T-helper 1 cell treated with Interleukin-12 subunit alpha and Interleukin-12 subunit beta and Interleukin-4 antibody, amounts not matched to agents 30 ng/mL and 1 ng/mL, for 36 hours (primary cell): ENCODE measurements at regions not wholly inside any gene's neighbourhood (a gene's known extent, or its start where the extent isn't known, plus 50 kb on each side); places are given as distances from the start of the nearest gene placed in this dataset.

Experiments used
- intact Hi-C: fragments of 100-400 bp; cut with micrococcal nuclease; formaldehyde crosslinking; loops from one replicate; pipeline ENCODE4 v1.15.1; 2024

- intact Hi-C loops, result no loop called here
Observed at GRCh38 chr12:127401005-127401404, 866.0 kb upstream of the TMEM132C start.

GRCh38 chr12:127401536-127401935 lies 865.4 kb upstream of the TMEM132C start:
- intact Hi-C loops, result no loop called here

GRCh38 chr12:127411166-127411915 lies 855.6 kb upstream of the TMEM132C start:
- intact Hi-C loops, result no loop called here

GRCh38 chr12:127411981-127412380 lies 855.0 kb upstream of the TMEM132C start:
- intact Hi-C loops, result no loop called here

- intact Hi-C loops, result no loop called here
Observed at GRCh38 chr12:127412866-127413265, 854.1 kb upstream of the TMEM132C start.

- intact Hi-C loops, result no loop called here
Observed at GRCh38 chr12:127414186-127414585, 852.8 kb upstream of the TMEM132C start.

- intact Hi-C loops, result no loop called here
Observed at GRCh38 chr12:127414636-127415035, 852.3 kb upstream of the TMEM132C start.

- intact Hi-C loops, result no loop called here
Observed at GRCh38 chr12:127416796-127417195, 850.2 kb upstream of the TMEM132C start.

GRCh38 chr12:127419111-127419510 lies 847.9 kb upstream of the TMEM132C start:
- intact Hi-C loops, result no loop called here

- intact Hi-C loops, result no loop called here
Observed at GRCh38 chr12:127421614-127422013, 845.4 kb upstream of the TMEM132C start.

GRCh38 chr12:127422935-127423566 lies 843.9 kb upstream of the TMEM132C start:
- intact Hi-C loops, result no loop called here

- intact Hi-C loops, result no loop called here
Observed at GRCh38 chr12:127425474-127425873, 841.5 kb upstream of the TMEM132C start.

- intact Hi-C loops, result no loop called here
Observed at GRCh38 chr12:127428420-127428819, 838.5 kb upstream of the TMEM132C start.

GRCh38 chr12:127429551-127430285 lies 837.3 kb upstream of the TMEM132C start:
- intact Hi-C loops, result no loop called here

GRCh38 chr12:127430401-127430800 lies 836.6 kb upstream of the TMEM132C start:
- intact Hi-C loops, result no loop called here

GRCh38 chr12:127431177-127431576 lies 835.8 kb upstream of the TMEM132C start:
- intact Hi-C loops, result no loop called here

GRCh38 chr12:127431594-127431993 lies 835.4 kb upstream of the TMEM132C start:
- intact Hi-C loops, result no loop called here

GRCh38 chr12:127435439-127435838 lies 831.5 kb upstream of the TMEM132C start:
- intact Hi-C loops, result no loop called here

GRCh38 chr12:127438512-127439244 lies 828.3 kb upstream of the TMEM132C start:
- intact Hi-C loops, result no loop called here

GRCh38 chr12:127445581-127446139 lies 821.3 kb upstream of the TMEM132C start:
- intact Hi-C loops, result no loop called here

GRCh38 chr12:127448906-127449305 lies 818.1 kb upstream of the TMEM132C start:
- intact Hi-C loops, result no loop called here
